ENCODE measurements at regions not wholly inside any gene's neighbourhood (a gene's known extent, or its start where the extent isn't known, plus 50 kb on each side); places are given as distances from the start of the nearest gene placed in this dataset.

GRCh38 chr9:111187376-111187775 is 142.6 kb downstream of the OR2K2 start:
- no peak for ATAC-seq
- TF ChIP-seq ZNF70 (CRISPR knock-in tag; IDR thresholded peaks at IDR 0.05), result no peak
- TF ChIP-seq SNAI2 (CRISPR knock-in tag; IDR thresholded peaks at IDR 0.05), result no peak
- TF ChIP-seq ZC3H10 (CRISPR knock-in tag; IDR thresholded peaks at IDR 0.05), result no peak
- TF ChIP-seq ZNF565 (CRISPR knock-in tag; conservative IDR thresholded peaks at IDR 0.05; ENCODE audit: low read depth), result no peak
- TF ChIP-seq ESRRG (CRISPR knock-in tag; IDR thresholded peaks at IDR 0.05), result no peak
- no peak for TF ChIP-seq POU6F1 (CRISPR knock-in tag; IDR thresholded peaks at IDR 0.05; ENCODE audit: borderline replicate concordance, low read depth)
- TF ChIP-seq CREB5 (CRISPR knock-in tag; IDR thresholded peaks at IDR 0.05; ENCODE audit: low read depth), result no peak
- TF ChIP-seq ZFP30 (CRISPR knock-in tag; IDR thresholded peaks at IDR 0.05), result no peak
- no peak for TF ChIP-seq RARB (CRISPR knock-in tag; IDR thresholded peaks at IDR 0.05)
- TF ChIP-seq ZNF8 (CRISPR knock-in tag; IDR thresholded peaks at IDR 0.05), result no peak
- no peak for TF ChIP-seq PATZ1 (CRISPR knock-in tag; IDR thresholded peaks at IDR 0.05; ENCODE audit: borderline replicate concordance)
- no peak for TF ChIP-seq CSDC2 (CRISPR knock-in tag; IDR thresholded peaks at IDR 0.05)
- no peak for TF ChIP-seq PPARA (CRISPR knock-in tag; IDR thresholded peaks at IDR 0.05; ENCODE audit: borderline replicate concordance)
- no peak for TF ChIP-seq OSR1 (CRISPR knock-in tag; IDR thresholded peaks at IDR 0.05)

- ATAC-seq, result no peak
- TF ChIP-seq TCF4 (CRISPR knock-in tag; IDR thresholded peaks at IDR 0.05; ENCODE audit: borderline replicate concordance) (no peak), ZNF8 (CRISPR knock-in tag; IDR thresholded peaks at IDR 0.05) (no peak), ZFP30 (CRISPR knock-in tag; IDR thresholded peaks at IDR 0.05) (no peak), RARB (CRISPR knock-in tag; IDR thresholded peaks at IDR 0.05) (no peak), OSR1 (CRISPR knock-in tag; IDR thresholded peaks at IDR 0.05) (no peak), SNAI2 (CRISPR knock-in tag; IDR thresholded peaks at IDR 0.05) (no peak), BACH2 (CRISPR knock-in tag; IDR thresholded peaks at IDR 0.05; ENCODE audit: borderline replicate concordance) (no peak), POU6F1 (CRISPR knock-in tag; IDR thresholded peaks at IDR 0.05; ENCODE audit: borderline replicate concordance, low read depth) (no peak), ARNTL (CRISPR knock-in tag; IDR thresholded peaks at IDR 0.05; ENCODE audit: borderline replicate concordance, low read depth) (no peak), PPARA (CRISPR knock-in tag; IDR thresholded peaks at IDR 0.05; ENCODE audit: borderline replicate concordance) (no peak), ZNF565 (CRISPR knock-in tag; conservative IDR thresholded peaks at IDR 0.05; ENCODE audit: low read depth) (no peak), CSDC2 (CRISPR knock-in tag; IDR thresholded peaks at IDR 0.05) (no peak)
Measured at GRCh38 chr9:111186021-111186530, 143.9 kb downstream of the OR2K2 start.

- TF ChIP-seq POU6F1 (CRISPR knock-in tag; IDR thresholded peaks at IDR 0.05; ENCODE audit: borderline replicate concordance, low read depth), result no peak
- no peak for TF ChIP-seq ZNF8 (CRISPR knock-in tag; IDR thresholded peaks at IDR 0.05)
- no peak for TF ChIP-seq GLIS3 (CRISPR knock-in tag; IDR thresholded peaks at IDR 0.05)
- no peak for TF ChIP-seq OSR1 (CRISPR knock-in tag; IDR thresholded peaks at IDR 0.05)
- no peak for TF ChIP-seq PPARA (CRISPR knock-in tag; IDR thresholded peaks at IDR 0.05; ENCODE audit: borderline replicate concordance)
- no peak for TF ChIP-seq SNAI2 (CRISPR knock-in tag; IDR thresholded peaks at IDR 0.05)
- TF ChIP-seq TCF4 (CRISPR knock-in tag; IDR thresholded peaks at IDR 0.05; ENCODE audit: borderline replicate concordance), result no peak
- no peak for TF ChIP-seq CSDC2 (CRISPR knock-in tag; IDR thresholded peaks at IDR 0.05)
- TF ChIP-seq CSRNP3 (CRISPR knock-in tag; IDR thresholded peaks at IDR 0.05), result no peak
- no peak for TF ChIP-seq ZFP30 (CRISPR knock-in tag; IDR thresholded peaks at IDR 0.05)
- TF ChIP-seq ZNF565 (CRISPR knock-in tag; conservative IDR thresholded peaks at IDR 0.05; ENCODE audit: low read depth), result no peak
- TF ChIP-seq ZNF70 (CRISPR knock-in tag; IDR thresholded peaks at IDR 0.05), result no peak
- TF ChIP-seq ZC3H10 (CRISPR knock-in tag; IDR thresholded peaks at IDR 0.05), result no peak
- no peak for TF ChIP-seq PATZ1 (CRISPR knock-in tag; IDR thresholded peaks at IDR 0.05; ENCODE audit: borderline replicate concordance)
- no peak for TF ChIP-seq CREB5 (CRISPR knock-in tag; IDR thresholded peaks at IDR 0.05; ENCODE audit: low read depth)
- TF ChIP-seq BACH2 (CRISPR knock-in tag; IDR thresholded peaks at IDR 0.05; ENCODE audit: borderline replicate concordance), result no peak
- no peak for TF ChIP-seq TOX (CRISPR knock-in tag; IDR thresholded peaks at IDR 0.05; ENCODE audit: borderline replicate concordance)
- TF ChIP-seq ZFP3 (CRISPR knock-in tag; IDR thresholded peaks at IDR 0.05), result no peak
- TF ChIP-seq ISL1 (CRISPR knock-in tag; IDR thresholded peaks at IDR 0.05), result no peak
- no peak for TF ChIP-seq RARB (CRISPR knock-in tag; IDR thresholded peaks at IDR 0.05)
- no peak for ATAC-seq
Measured at GRCh38 chr9:111180811-111181210, 142.5 kb upstream of the LPAR1 start.

Data from SK-N-SH treated with all-trans-retinoic acid at 6 μM for 48 hours (cell line).